ENCODE measurements at regions not wholly inside any gene's neighbourhood (a gene's known extent, or its start where the extent isn't known, plus 50 kb on each side); places are given as distances from the start of the nearest gene placed in this dataset.

DNA sequence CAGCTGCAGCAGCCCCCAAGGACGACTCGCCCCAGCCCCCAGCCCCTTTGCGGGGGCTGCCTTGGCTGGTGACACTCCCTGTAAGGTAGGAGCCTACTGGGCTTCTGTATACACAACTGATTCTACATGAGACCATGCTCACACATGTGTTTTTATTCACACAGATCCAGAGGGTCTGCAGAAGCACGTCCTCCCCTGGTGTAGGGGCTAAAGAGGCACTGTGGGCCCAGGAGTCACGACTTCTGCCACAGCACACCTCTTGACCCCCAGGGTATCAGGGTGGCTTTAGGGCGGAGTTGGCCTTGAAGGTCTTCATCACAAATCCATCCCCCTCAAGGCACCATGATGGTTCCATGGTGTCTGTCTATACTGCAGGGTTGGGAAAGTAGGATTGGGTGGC, 931.2 kb downstream of the TBC1D22A start:
- no peak overlapping the region for H3K9ac ChIP-seq (ENCODE audit: low read depth in 1 of 2, low read length in 2 of 2)
- no peak overlapping the region for H3K4me3 ChIP-seq (ENCODE audit: low read depth in 1 of 2, low read length in 2 of 2)
- H3K36me3 ChIP-seq (ENCODE audit: control insufficient read depth in 1 of 2, insufficient read depth in 2 of 2, low read length in 2 of 2): no peaks in the 10 kb centered on the region
- H3K4me1 ChIP-seq (ENCODE audit: control insufficient read depth in 1 of 2, insufficient read depth in 2 of 2, low read length in 2 of 2): no peaks in the 10 kb centered on the region
- H3K27me3 ChIP-seq (ENCODE audit: control insufficient read depth in 1 of 2, insufficient read depth in 2 of 2, low read length in 2 of 2): no peaks in the 10 kb centered on the region
- H3K27ac ChIP-seq (ENCODE audit: low read depth, low read length): no peak overlapping the region
- H3K9me3 ChIP-seq (ENCODE audit: control insufficient read depth in 1 of 2, low read length in 2 of 2): no peaks in the 10 kb centered on the region

DNA sequence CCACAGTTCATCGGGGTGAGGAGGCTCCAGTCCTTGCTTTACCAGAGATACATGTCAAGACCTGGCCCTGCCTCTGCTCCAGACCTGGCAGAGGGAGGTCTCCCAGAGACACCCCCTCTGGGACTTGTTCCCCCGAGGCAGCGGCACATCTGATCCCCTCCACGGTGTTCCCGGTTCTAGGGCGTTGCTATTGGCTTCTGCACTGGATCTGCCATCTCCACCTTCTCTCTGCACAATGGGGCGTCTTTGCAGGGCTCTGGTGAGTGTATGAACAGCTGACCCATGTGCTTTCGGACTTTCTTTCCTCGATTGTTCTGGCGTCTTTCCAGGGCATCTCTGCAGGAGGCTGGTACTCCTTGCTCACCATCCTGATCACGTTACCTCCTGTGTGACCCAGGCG, 930.4 kb downstream of the TBC1D22A start:
- no peak overlapping the region for H3K27ac ChIP-seq (ENCODE audit: low read depth, low read length)
- peaks cover 0 to 3% of the 10 kb centered on the region in 2 donors for H3K9me3 ChIP-seq (ENCODE audit: control insufficient read depth in 1 of 2, low read length in 2 of 2)
- no peak overlapping the region for H3K9ac ChIP-seq (ENCODE audit: low read depth in 1 of 2, low read length in 2 of 2)
- no peak overlapping the region for H3K4me3 ChIP-seq (ENCODE audit: low read depth in 1 of 2, low read length in 2 of 2)
- no peaks in the 10 kb centered on the region for H3K27me3 ChIP-seq (ENCODE audit: control insufficient read depth in 1 of 2, insufficient read depth in 2 of 2, low read length in 2 of 2)
- H3K36me3 ChIP-seq (ENCODE audit: control insufficient read depth in 1 of 2, insufficient read depth in 2 of 2, low read length in 2 of 2): no peaks in the 10 kb centered on the region
- no peaks in the 10 kb centered on the region for H3K4me1 ChIP-seq (ENCODE audit: control insufficient read depth in 1 of 2, insufficient read depth in 2 of 2, low read length in 2 of 2)

DNA sequence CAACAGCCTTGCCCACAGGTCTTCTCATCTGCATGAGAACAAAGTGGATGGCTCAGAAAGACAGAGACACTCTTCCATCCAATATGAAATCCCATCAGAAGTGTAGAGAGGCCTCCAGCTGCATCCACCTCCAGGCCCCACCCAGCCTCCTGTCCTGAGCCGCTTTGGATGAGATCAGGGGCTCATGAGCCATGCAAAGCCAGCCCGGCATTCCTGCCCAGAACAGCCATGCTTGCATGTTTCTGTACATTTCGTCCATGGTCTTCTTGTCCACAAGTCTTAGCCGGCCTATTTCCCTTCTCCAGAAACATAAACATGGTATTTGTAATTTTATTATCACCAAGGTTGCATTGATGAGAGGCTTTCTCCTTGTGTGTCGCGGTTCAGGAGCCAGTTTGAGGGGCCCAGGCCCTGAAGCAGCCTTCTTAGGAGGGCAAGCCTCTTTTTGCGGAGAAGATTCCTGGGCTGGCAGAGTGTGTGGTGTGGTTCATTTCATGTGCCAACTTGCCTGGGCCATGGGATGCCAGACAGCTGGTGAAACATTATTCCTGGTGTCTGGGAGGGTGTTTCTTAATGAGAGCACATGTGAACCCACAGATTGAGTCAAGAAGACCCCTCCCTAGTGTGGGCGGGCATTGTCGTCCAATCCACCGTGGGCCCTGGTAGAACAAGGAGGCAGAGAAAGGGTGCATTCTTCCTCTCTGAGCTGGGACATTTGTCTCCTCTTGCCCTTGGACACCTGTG, 928.9 kb downstream of the TBC1D22A start:
- Histone ChIP-seq H3K27ac (ENCODE audit: low read depth, low read length) (no peak overlapping the region), H3K36me3 (ENCODE audit: control insufficient read depth in 1 of 2, insufficient read depth in 2 of 2, low read length in 2 of 2) (no peaks in the 10 kb centered on the region), H3K27me3 (ENCODE audit: control insufficient read depth in 1 of 2, insufficient read depth in 2 of 2, low read length in 2 of 2) (peaks cover 0 to 3% of the 10 kb centered on the region in 2 donors), H3K4me3 (ENCODE audit: low read depth in 1 of 2, low read length in 2 of 2) (no peak overlapping the region), H3K4me1 (ENCODE audit: control insufficient read depth in 1 of 2, insufficient read depth in 2 of 2, low read length in 2 of 2) (no peaks in the 10 kb centered on the region), H3K9me3 (ENCODE audit: control insufficient read depth in 1 of 2, low read length in 2 of 2) (peaks cover 0 to 4% of the 10 kb centered on the region in 2 donors), H3K9ac (ENCODE audit: low read depth in 1 of 2, low read length in 2 of 2) (no peak overlapping the region)

DNA sequence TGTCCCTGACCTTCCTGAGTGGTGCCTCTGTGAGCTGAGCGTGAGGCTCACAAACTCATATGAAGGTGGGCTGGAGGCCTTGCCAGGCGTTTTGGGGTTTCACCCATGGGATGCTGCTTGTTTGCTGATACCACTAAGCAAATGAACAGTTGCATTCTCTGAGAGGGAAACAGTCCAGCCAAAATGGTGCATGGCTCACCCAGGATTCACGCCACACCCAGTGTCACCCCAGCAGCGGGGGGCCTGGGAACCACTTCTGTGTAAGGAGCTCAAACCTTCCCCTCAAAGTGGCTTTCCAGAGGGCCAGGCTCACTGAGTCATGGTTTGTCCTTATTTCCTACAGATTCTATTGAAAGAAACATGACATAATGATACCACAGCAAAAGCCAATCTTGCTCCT, 928.1 kb downstream of the TBC1D22A start:
- Histone ChIP-seq H3K9ac (ENCODE audit: low read depth in 1 of 2, low read length in 2 of 2) (no peak overlapping the region), H3K36me3 (ENCODE audit: control insufficient read depth in 1 of 2, insufficient read depth in 2 of 2, low read length in 2 of 2) (no peaks in the 10 kb centered on the region), H3K4me1 (ENCODE audit: control insufficient read depth in 1 of 2, insufficient read depth in 2 of 2, low read length in 2 of 2) (no peaks in the 10 kb centered on the region), H3K9me3 (ENCODE audit: control insufficient read depth in 1 of 2, low read length in 2 of 2) (peaks cover 0 to 4% of the 10 kb centered on the region in 2 donors), H3K4me3 (ENCODE audit: low read depth in 1 of 2, low read length in 2 of 2) (no peak overlapping the region), H3K27me3 (ENCODE audit: control insufficient read depth in 1 of 2, insufficient read depth in 2 of 2, low read length in 2 of 2) (peaks cover 0 to 3% of the 10 kb centered on the region in 2 donors), H3K27ac (ENCODE audit: low read depth, low read length) (no peak overlapping the region)

DNA sequence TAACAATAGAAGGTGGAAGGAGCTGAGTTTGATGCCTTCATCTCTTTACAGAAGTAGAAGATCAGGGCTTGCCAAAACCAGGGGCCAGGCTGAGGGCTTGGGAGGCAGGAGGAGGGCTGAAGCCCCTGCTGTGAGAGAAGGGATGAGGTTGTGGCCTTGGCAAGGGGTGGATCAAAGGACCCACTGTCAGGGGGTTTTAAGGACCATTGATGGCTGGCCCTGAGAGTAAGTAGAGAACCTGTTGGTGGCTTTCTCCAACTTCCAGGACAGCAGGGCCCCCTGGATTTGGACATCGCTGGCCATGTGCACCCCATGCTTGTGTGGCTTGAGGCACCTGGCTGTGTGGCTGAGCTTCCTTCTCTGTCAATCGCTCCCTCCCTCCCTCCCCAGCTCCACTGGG, 927.7 kb downstream of the TBC1D22A start:
- H3K9ac ChIP-seq (ENCODE audit: low read depth in 1 of 2, low read length in 2 of 2): no peak overlapping the region
- no peak overlapping the region for H3K4me3 ChIP-seq (ENCODE audit: low read depth in 1 of 2, low read length in 2 of 2)
- H3K36me3 ChIP-seq (ENCODE audit: control insufficient read depth in 1 of 2, insufficient read depth in 2 of 2, low read length in 2 of 2): no peaks in the 10 kb centered on the region
- H3K27me3 ChIP-seq (ENCODE audit: control insufficient read depth in 1 of 2, insufficient read depth in 2 of 2, low read length in 2 of 2): peaks cover 0 to 3% of the 10 kb centered on the region in 2 donors
- no peak overlapping the region for H3K27ac ChIP-seq (ENCODE audit: low read depth, low read length)
- no peaks in the 10 kb centered on the region for H3K4me1 ChIP-seq (ENCODE audit: control insufficient read depth in 1 of 2, insufficient read depth in 2 of 2, low read length in 2 of 2)
- H3K9me3 ChIP-seq (ENCODE audit: control insufficient read depth in 1 of 2, low read length in 2 of 2): peaks cover 0 to 4% of the 10 kb centered on the region in 2 donors

DNA sequence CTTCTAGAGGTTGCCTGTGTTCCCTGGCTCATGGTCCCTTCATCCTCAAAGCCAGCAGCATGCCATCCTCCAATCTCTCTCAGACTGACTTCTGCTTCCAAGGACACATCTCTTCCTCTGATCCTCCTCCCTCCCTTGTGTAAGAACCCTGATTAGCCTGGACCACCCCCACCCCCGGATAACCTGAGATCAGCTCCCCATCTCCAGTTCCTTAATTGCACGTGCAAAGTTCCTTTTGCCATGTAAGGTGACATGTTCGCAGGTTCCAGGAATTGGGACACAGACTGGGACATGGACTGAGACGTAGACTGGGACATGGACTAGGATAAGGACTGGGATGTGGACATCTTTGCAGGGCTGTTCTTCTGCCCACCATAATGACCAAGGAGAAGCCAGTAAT, 925.3 kb downstream of the TBC1D22A start:
- peaks cover 3 to 20% of the 10 kb centered on the region in 2 donors for H3K9me3 ChIP-seq (ENCODE audit: control insufficient read depth in 1 of 2, low read length in 2 of 2)
- no peak overlapping the region for H3K27ac ChIP-seq (ENCODE audit: low read depth, low read length)
- H3K4me3 ChIP-seq (ENCODE audit: low read depth in 1 of 2, low read length in 2 of 2): no peak overlapping the region
- H3K9ac ChIP-seq (ENCODE audit: low read depth in 1 of 2, low read length in 2 of 2): no peak overlapping the region
- no peaks in the 10 kb centered on the region for H3K4me1 ChIP-seq (ENCODE audit: control insufficient read depth in 1 of 2, insufficient read depth in 2 of 2, low read length in 2 of 2)
- H3K27me3 ChIP-seq (ENCODE audit: control insufficient read depth in 1 of 2, insufficient read depth in 2 of 2, low read length in 2 of 2): peaks cover 0 to 3% of the 10 kb centered on the region in 2 donors
- H3K36me3 ChIP-seq (ENCODE audit: control insufficient read depth in 1 of 2, insufficient read depth in 2 of 2, low read length in 2 of 2): no peaks in the 10 kb centered on the region

DNA sequence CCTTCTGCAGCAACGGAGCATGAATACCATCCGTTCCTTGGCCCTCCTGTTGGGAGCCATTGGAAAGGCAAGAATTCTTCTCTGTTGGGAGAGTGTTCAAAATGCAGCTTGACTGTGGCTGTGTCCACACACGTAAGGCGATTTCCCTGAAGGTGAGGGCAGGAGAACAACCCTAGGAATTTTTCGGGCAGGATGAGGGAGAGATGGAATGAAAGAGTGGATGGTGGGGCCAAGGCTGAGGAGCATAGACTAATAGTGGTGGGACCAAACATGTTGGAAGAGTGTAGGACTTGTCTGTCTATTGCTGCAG, 924.9 kb downstream of the TBC1D22A start:
- no peaks in the 10 kb centered on the region for H3K36me3 ChIP-seq (ENCODE audit: control insufficient read depth in 1 of 2, insufficient read depth in 2 of 2, low read length in 2 of 2)

DNA sequence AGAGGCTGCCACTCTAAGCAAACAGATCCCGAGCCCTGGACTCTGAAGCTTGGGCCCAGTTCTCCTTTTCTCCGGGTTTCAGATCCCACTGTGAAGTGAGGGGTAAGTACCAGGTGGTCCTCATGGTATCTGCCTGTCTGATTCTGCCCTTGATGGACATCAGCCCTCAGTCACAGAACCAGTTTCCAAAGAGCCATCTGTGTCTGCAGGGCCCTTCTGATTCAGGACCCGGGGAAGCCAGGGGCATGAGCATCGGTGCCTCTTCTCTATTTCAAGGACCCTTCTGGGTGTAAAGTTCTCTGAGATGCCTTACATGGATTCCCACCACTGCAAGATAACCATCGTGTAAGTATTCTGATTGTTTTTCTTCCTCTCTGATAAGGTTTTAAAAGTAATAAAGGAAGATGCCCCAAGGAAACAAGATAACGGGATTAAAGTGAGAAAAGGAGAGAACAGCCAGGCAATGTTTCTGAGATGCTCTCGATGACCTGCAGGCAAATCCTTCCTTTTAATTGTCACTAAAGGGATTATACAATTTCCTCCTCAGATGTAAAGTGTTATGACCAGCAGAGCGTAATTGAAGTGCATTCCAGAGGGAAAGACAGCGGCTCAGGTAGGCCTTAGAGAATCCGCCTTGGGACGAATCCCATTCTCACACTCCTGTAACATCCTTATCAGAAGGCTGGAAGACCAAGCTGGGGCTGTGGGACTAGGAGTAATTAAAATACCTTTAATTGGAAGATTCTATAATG, 924.3 kb downstream of the TBC1D22A start:
- Histone ChIP-seq H3K27ac (ENCODE audit: low read depth, low read length) (no peak overlapping the region), H3K9ac (ENCODE audit: low read depth in 1 of 2, low read length in 2 of 2) (no peak overlapping the region), H3K9me3 (ENCODE audit: control insufficient read depth in 1 of 2, low read length in 2 of 2) (peaks cover 3 to 21% of the 10 kb centered on the region in 2 donors), H3K27me3 (ENCODE audit: control insufficient read depth in 1 of 2, insufficient read depth in 2 of 2, low read length in 2 of 2) (peaks cover 0 to 3% of the 10 kb centered on the region in 2 donors), H3K36me3 (ENCODE audit: control insufficient read depth in 1 of 2, insufficient read depth in 2 of 2, low read length in 2 of 2) (no peaks in the 10 kb centered on the region), H3K4me3 (ENCODE audit: low read depth in 1 of 2, low read length in 2 of 2) (no peak overlapping the region), H3K4me1 (ENCODE audit: control insufficient read depth in 1 of 2, insufficient read depth in 2 of 2, low read length in 2 of 2) (no peaks in the 10 kb centered on the region)

More for the DNA sequence above, 924.9 kb downstream of the TBC1D22A start:
- no peak overlapping the region for H3K4me3 ChIP-seq (ENCODE audit: low read depth in 1 of 2, low read length in 2 of 2)
- no peak overlapping the region for H3K27ac ChIP-seq (ENCODE audit: low read depth, low read length)
- H3K9ac ChIP-seq (ENCODE audit: low read depth in 1 of 2, low read length in 2 of 2): no peak overlapping the region
- peaks cover 3 to 21% of the 10 kb centered on the region in 2 donors for H3K9me3 ChIP-seq (ENCODE audit: control insufficient read depth in 1 of 2, low read length in 2 of 2)
- no peaks in the 10 kb centered on the region for H3K4me1 ChIP-seq (ENCODE audit: control insufficient read depth in 1 of 2, insufficient read depth in 2 of 2, low read length in 2 of 2)
- peaks cover 0 to 3% of the 10 kb centered on the region in 2 donors for H3K27me3 ChIP-seq (ENCODE audit: control insufficient read depth in 1 of 2, insufficient read depth in 2 of 2, low read length in 2 of 2)

DNA sequence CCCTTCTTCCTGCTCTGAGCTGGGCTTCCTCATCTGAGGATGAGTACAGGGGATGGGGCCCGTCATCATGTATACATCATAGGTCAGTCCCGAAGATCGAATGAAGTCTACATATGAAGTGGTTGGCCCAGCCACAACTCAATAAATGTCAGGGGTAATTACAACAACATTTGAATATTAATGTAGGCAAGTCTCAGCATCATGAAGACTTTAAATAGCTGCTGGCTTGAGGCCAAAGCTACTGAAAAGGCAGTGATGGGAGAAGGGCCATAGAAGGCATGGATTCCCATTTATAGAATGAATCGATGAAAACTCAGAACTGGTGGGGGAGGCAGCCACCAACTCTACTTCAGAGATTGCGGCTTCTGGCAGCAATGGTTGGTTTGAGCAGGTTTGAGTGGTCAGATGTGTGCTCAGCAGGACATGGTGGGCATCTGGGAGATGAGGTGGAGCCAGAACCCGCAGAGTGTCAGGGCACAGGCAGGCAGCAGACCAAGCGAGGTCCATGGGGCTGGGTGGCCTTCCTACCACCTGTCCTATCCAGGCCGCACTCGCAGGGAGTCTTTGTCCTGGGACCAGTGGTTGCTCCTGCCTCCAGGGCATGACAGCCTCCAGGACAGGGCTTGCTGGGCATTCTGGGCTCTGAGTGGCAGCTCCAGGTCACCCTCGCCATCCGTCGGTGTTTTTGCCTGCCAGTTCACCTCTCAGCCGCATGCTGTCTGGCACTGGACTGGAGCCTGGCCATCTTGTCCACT, 919.1 kb downstream of the TBC1D22A start:
- Histone ChIP-seq H3K4me1 (ENCODE audit: control insufficient read depth in 1 of 2, insufficient read depth in 2 of 2, low read length in 2 of 2) (no peaks in the 10 kb centered on the region), H3K9ac (ENCODE audit: low read depth in 1 of 2, low read length in 2 of 2) (no peak overlapping the region), H3K27me3 (ENCODE audit: control insufficient read depth in 1 of 2, insufficient read depth in 2 of 2, low read length in 2 of 2) (no peaks in the 10 kb centered on the region), H3K9me3 (ENCODE audit: control insufficient read depth in 1 of 2, low read length in 2 of 2) (peaks cover 3 to 17% of the 10 kb centered on the region in 2 donors), H3K4me3 (ENCODE audit: low read depth in 1 of 2, low read length in 2 of 2) (no peak overlapping the region), H3K27ac (ENCODE audit: low read depth, low read length) (no peak overlapping the region), H3K36me3 (ENCODE audit: control insufficient read depth in 1 of 2, insufficient read depth in 2 of 2, low read length in 2 of 2) (no peaks in the 10 kb centered on the region)

Measured in duodenal mucosa (tissue), 2 donors.